Neural cell (in vitro differentiated cells): ENCODE measurements at regions not wholly inside any gene's neighbourhood (a gene's known extent, or its start where the extent isn't known, plus 50 kb on each side); places are given as distances from the start of the nearest gene placed in this dataset.

ENCODE experiments used
- EZH2 ChIP-seq: fragments of 200-600, 300-800 bp; shearing (Covaris generic), sonication (generic); IDR thresholded peaks from 2 replicates; pipeline ENCODE4 v1.6.1; 2014; ENCODE audit warnings: antibody characterized with exemption, low read length, borderline replicate concordance, mild to moderate bottlenecking; ENCODE audit not compliant: insufficient read depth, poor library complexity, severe bottlenecking
- MXI1 ChIP-seq: fragments of 450-650 bp; conservative IDR thresholded peaks from 2 replicates; pipeline ENCODE4 v1.6.1; 2014; ENCODE audit warnings: antibody characterized with exemption, mild to moderate bottlenecking; ENCODE audit not compliant: poor library complexity, severe bottlenecking
- TF ChIP-seq, protein P1 (sequence below): fragments of 450-650 bp; IDR thresholded peaks from 2 replicates; pipeline ENCODE4 v1.5.1; 2014; ENCODE audit warnings: antibody characterized with exemption, mild to moderate bottlenecking, moderate library complexity; ENCODE audit not compliant: poor library complexity, severe bottlenecking
- TF ChIP-seq, protein P2 (sequence below): IDR thresholded peaks from 2 replicates; pipeline ENCODE4 v1.6.1; 2012; ENCODE audit warnings: borderline replicate concordance

GRCh38 chr13:62659365-62659764, 1243.7 kb upstream of the PCDH20 start:
- TF ChIP-seq, protein P1, sequence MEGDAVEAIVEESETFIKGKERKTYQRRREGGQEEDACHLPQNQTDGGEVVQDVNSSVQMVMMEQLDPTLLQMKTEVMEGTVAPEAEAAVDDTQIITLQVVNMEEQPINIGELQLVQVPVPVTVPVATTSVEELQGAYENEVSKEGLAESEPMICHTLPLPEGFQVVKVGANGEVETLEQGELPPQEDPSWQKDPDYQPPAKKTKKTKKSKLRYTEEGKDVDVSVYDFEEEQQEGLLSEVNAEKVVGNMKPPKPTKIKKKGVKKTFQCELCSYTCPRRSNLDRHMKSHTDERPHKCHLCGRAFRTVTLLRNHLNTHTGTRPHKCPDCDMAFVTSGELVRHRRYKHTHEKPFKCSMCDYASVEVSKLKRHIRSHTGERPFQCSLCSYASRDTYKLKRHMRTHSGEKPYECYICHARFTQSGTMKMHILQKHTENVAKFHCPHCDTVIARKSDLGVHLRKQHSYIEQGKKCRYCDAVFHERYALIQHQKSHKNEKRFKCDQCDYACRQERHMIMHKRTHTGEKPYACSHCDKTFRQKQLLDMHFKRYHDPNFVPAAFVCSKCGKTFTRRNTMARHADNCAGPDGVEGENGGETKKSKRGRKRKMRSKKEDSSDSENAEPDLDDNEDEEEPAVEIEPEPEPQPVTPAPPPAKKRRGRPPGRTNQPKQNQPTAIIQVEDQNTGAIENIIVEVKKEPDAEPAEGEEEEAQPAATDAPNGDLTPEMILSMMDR: no peak
- TF ChIP-seq EZH2: no peak
- TF ChIP-seq MXI1: no peak
- TF ChIP-seq, protein P2, sequence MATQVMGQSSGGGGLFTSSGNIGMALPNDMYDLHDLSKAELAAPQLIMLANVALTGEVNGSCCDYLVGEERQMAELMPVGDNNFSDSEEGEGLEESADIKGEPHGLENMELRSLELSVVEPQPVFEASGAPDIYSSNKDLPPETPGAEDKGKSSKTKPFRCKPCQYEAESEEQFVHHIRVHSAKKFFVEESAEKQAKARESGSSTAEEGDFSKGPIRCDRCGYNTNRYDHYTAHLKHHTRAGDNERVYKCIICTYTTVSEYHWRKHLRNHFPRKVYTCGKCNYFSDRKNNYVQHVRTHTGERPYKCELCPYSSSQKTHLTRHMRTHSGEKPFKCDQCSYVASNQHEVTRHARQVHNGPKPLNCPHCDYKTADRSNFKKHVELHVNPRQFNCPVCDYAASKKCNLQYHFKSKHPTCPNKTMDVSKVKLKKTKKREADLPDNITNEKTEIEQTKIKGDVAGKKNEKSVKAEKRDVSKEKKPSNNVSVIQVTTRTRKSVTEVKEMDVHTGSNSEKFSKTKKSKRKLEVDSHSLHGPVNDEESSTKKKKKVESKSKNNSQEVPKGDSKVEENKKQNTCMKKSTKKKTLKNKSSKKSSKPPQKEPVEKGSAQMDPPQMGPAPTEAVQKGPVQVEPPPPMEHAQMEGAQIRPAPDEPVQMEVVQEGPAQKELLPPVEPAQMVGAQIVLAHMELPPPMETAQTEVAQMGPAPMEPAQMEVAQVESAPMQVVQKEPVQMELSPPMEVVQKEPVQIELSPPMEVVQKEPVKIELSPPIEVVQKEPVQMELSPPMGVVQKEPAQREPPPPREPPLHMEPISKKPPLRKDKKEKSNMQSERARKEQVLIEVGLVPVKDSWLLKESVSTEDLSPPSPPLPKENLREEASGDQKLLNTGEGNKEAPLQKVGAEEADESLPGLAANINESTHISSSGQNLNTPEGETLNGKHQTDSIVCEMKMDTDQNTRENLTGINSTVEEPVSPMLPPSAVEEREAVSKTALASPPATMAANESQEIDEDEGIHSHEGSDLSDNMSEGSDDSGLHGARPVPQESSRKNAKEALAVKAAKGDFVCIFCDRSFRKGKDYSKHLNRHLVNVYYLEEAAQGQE: no peak
